GM12872 (cell line): ENCODE measurements at regions not wholly inside any gene's neighbourhood (a gene's known extent, or its start where the extent isn't known, plus 50 kb on each side); places are given as distances from the start of the nearest gene placed in this dataset.

Experiments
- TF ChIP-seq, protein P1 (sequence below): IDR thresholded peaks from 3 replicates; pipeline ENCODE4 v1.5.1; 2011; ENCODE audit warnings: low read depth, mild to moderate bottlenecking, low read length, moderate library complexity; ENCODE audit not compliant: insufficient read depth

- TF ChIP-seq, protein P1, sequence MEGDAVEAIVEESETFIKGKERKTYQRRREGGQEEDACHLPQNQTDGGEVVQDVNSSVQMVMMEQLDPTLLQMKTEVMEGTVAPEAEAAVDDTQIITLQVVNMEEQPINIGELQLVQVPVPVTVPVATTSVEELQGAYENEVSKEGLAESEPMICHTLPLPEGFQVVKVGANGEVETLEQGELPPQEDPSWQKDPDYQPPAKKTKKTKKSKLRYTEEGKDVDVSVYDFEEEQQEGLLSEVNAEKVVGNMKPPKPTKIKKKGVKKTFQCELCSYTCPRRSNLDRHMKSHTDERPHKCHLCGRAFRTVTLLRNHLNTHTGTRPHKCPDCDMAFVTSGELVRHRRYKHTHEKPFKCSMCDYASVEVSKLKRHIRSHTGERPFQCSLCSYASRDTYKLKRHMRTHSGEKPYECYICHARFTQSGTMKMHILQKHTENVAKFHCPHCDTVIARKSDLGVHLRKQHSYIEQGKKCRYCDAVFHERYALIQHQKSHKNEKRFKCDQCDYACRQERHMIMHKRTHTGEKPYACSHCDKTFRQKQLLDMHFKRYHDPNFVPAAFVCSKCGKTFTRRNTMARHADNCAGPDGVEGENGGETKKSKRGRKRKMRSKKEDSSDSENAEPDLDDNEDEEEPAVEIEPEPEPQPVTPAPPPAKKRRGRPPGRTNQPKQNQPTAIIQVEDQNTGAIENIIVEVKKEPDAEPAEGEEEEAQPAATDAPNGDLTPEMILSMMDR, result no peak
Measured at GRCh38 chr10:78935697-78936407, 132.9 kb upstream of the ZMIZ1 start.

DNA sequence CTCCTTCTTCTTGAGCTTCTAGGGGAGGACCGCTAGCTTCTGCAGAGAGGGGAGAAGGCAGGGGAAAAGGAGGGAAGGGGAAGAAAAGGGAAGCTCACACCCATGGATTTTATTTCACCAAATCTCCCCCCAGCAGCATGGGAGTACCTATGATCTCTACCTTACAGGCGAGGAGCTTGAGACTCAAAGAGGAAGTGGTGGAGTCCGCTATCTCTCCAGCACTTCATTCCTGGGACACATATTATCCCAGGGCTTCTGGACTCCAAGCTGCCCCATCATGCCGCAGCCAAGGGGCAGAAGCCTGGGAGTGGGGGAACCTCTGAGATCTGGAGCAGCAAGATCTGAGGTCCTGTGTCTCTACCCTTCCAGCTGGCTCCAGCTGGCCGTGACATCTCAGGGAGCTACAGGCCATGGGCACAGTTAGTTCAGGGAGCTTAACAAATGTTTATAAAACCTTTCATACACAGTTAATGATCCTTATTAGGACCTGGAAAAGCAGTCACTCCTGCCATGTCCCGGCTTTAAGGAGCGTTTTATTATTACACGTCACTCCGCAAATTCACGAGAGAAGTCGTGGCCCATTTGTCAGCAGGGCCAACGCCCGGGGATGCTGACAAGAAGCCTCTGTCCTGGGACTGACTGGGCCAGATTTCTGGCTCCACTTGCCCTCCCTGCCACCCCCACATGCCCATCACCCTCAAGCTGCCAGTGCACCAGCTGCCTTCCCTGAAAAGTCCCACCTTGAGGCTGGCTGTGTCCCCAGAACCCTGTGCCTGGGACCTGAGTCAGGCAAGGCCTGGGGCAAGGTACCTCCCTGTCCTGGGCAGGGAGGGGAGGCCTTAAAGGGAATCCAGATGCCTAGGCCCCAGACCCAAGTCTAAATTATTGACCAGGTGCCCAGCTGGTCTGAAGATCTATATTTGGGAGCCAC is 132.1 kb upstream of the ZMIZ1 start:
- TF ChIP-seq, protein P1, result no peak

- TF ChIP-seq, protein P1, result no peak
Measured at GRCh38 chr10:78937393-78937792, 131.4 kb upstream of the ZMIZ1 start.

- TF ChIP-seq, protein P1, result peak; percentile 30; the same call in 1 of the 3 replicates
Measured at GRCh38 chr10:78937800-78938694, 130.7 kb upstream of the ZMIZ1 start.

GRCh38 chr10:78938695-78939672 is 129.8 kb upstream of the ZMIZ1 start:
- TF ChIP-seq, protein P1, result no peak

GRCh38 chr10:78942091-78942501 is 126.7 kb upstream of the ZMIZ1 start:
- TF ChIP-seq, protein P1, result no peak
